ENCODE measurements at regions not wholly inside any gene's neighbourhood (a gene's known extent, or its start where the extent isn't known, plus 50 kb on each side); places are given as distances from the start of the nearest gene placed in this dataset.
A peak's percentile ranks its signal among the peaks of the same experiment; 100 is the strongest.

- no peaks in the 10 kb centered on the region for H3K27me3 Mint-ChIP-seq
- peaks cover 0 to 3% of the 10 kb centered on the region in 2 donors for H3K9me3 Mint-ChIP-seq
- no peak for DNase-seq
- H3K36me3 Mint-ChIP-seq, result no peaks in the 10 kb centered on the region
- no peak overlapping the region for H3K4me3 Mint-ChIP-seq
- no peak overlapping the region for H3K27ac Mint-ChIP-seq
- no peaks in the 10 kb centered on the region for H3K4me1 Mint-ChIP-seq
- ATAC-seq (replicated peaks), result no peak
Observed at GRCh38 chr7:41007811-41008210, 695.1 kb downstream of the INHBA start.

- no peaks in the 10 kb centered on the region for H3K4me1 Mint-ChIP-seq
- no peaks in the 10 kb centered on the region for H3K27me3 Mint-ChIP-seq
- DNase-seq, result no peak
- no peak overlapping the region for H3K4me3 Mint-ChIP-seq
- peaks cover 0 to 3% of the 10 kb centered on the region in 2 donors for H3K9me3 Mint-ChIP-seq
- no peak overlapping the region for H3K27ac Mint-ChIP-seq
- no peaks in the 10 kb centered on the region for H3K36me3 Mint-ChIP-seq
- no peak for ATAC-seq (replicated peaks)
Observed at GRCh38 chr7:41007351-41007751, 695.5 kb downstream of the INHBA start.

GRCh38 chr7:41006306-41006995 lies 696.4 kb downstream of the INHBA start:
- Mint-ChIP-seq H3K36me3 (no peaks in the 10 kb centered on the region), H3K4me1 (no peaks in the 10 kb centered on the region), H3K9me3 (peaks cover 0 to 3% of the 10 kb centered on the region in 2 donors), H3K4me3 (no peak overlapping the region), H3K27ac (no peak overlapping the region), H3K27me3 (no peaks in the 10 kb centered on the region)
- no peak for ATAC-seq (replicated peaks)
- DNase-seq, result no peak

GRCh38 chr7:41005374-41005901 lies 697.5 kb downstream of the INHBA start:
- no peaks in the 10 kb centered on the region for H3K4me1 Mint-ChIP-seq
- H3K36me3 Mint-ChIP-seq, result no peaks in the 10 kb centered on the region
- DNase-seq, result no peak
- H3K9me3 Mint-ChIP-seq, result peaks cover 0 to 6% of the 10 kb centered on the region in 2 donors
- H3K27ac Mint-ChIP-seq, result no peak overlapping the region
- no peak overlapping the region for H3K4me3 Mint-ChIP-seq
- H3K27me3 Mint-ChIP-seq, result no peaks in the 10 kb centered on the region
- ATAC-seq (replicated peaks), result no peak

GRCh38 chr7:41003977-41004376 lies 698.9 kb downstream of the INHBA start:
- no peak for DNase-seq
- Mint-ChIP-seq H3K27me3 (no peaks in the 10 kb centered on the region), H3K36me3 (no peaks in the 10 kb centered on the region), H3K9me3 (peaks cover 0 to 3% of the 10 kb centered on the region in 2 donors), H3K4me1 (no peaks in the 10 kb centered on the region), H3K4me3 (no peak overlapping the region), H3K27ac (no peak overlapping the region)
- no peak for ATAC-seq (replicated peaks)

- no peak overlapping the region for H3K4me3 Mint-ChIP-seq
Observed at GRCh38 chr7:41003611-41003940, 699.3 kb downstream of the INHBA start.

GRCh38 chr7:41002741-41003610 lies 699.9 kb downstream of the INHBA start:
- Mint-ChIP-seq H3K36me3 (no peaks in the 10 kb centered on the region), H3K9me3 (peaks cover 0 to 3% of the 10 kb centered on the region in 2 donors), H3K4me3 (no peak overlapping the region), H3K27me3 (no peaks in the 10 kb centered on the region), H3K4me1 (no peaks in the 10 kb centered on the region), H3K27ac (no peak overlapping the region)
- peak; percentile 4 for DNase-seq
- ATAC-seq (replicated peaks), result no peak

More at GRCh38 chr7:41003611-41003940, 699.3 kb downstream of the INHBA start:
- H3K36me3 Mint-ChIP-seq, result no peaks in the 10 kb centered on the region
- ATAC-seq (replicated peaks) (no peak), DNase-seq (no peak)
- no peaks in the 10 kb centered on the region for H3K4me1 Mint-ChIP-seq
- no peak overlapping the region for H3K27ac Mint-ChIP-seq
- H3K9me3 Mint-ChIP-seq, result peaks cover 0 to 3% of the 10 kb centered on the region in 2 donors
- no peaks in the 10 kb centered on the region for H3K27me3 Mint-ChIP-seq

- Mint-ChIP-seq H3K36me3 (no peaks in the 10 kb centered on the region), H3K4me3 (no peak overlapping the region)
- ATAC-seq (replicated peaks), result no peak
Observed at GRCh38 chr7:41000042-41000441, 702.8 kb downstream of the INHBA start.

GRCh38 chr7:40996233-40996677 lies 706.6 kb downstream of the INHBA start:
- no peak for ATAC-seq (replicated peaks)
- peaks cover 0 to 3% of the 10 kb centered on the region in 2 donors for H3K4me1 Mint-ChIP-seq
- no peaks in the 10 kb centered on the region for H3K36me3 Mint-ChIP-seq
- H3K4me3 Mint-ChIP-seq, result no peak overlapping the region
- no peak overlapping the region for H3K27ac Mint-ChIP-seq
- H3K27me3 Mint-ChIP-seq, result peaks cover 0 to 4% of the 10 kb centered on the region in 2 donors
- peaks cover 0 to 3% of the 10 kb centered on the region in 2 donors for H3K9me3 Mint-ChIP-seq
- DNase-seq, result no peak

More at GRCh38 chr7:41000042-41000441, 702.8 kb downstream of the INHBA start:
- Mint-ChIP-seq H3K4me1 (no peaks in the 10 kb centered on the region), H3K27me3 (peaks cover 0 to 4% of the 10 kb centered on the region in 2 donors), H3K27ac (no peak overlapping the region), H3K9me3 (peaks cover 0 to 3% of the 10 kb centered on the region in 2 donors)
- no peak for DNase-seq

- Mint-ChIP-seq H3K4me3 (no peak overlapping the region), H3K36me3 (no peaks in the 10 kb centered on the region), H3K27ac (no peak overlapping the region), H3K27me3 (peaks cover 0 to 6% of the 10 kb centered on the region in 2 donors), H3K9me3 (no peaks in the 10 kb centered on the region), H3K4me1 (peaks cover 0 to 3% of the 10 kb centered on the region in 2 donors)
- no peak for DNase-seq
- no peak for ATAC-seq (replicated peaks)
Observed at GRCh38 chr7:40990841-40991240, 712.0 kb downstream of the INHBA start.

- H3K27ac Mint-ChIP-seq, result no peak overlapping the region
- DNase-seq, result no peak
- H3K4me3 Mint-ChIP-seq, result no peak overlapping the region
- no peak for ATAC-seq (replicated peaks)
- peaks cover 0 to 6% of the 10 kb centered on the region in 2 donors for H3K27me3 Mint-ChIP-seq
- H3K9me3 Mint-ChIP-seq, result no peaks in the 10 kb centered on the region
- H3K36me3 Mint-ChIP-seq, result no peaks in the 10 kb centered on the region
- H3K4me1 Mint-ChIP-seq, result no peaks in the 10 kb centered on the region
Observed at GRCh38 chr7:40987571-40987970, 715.3 kb downstream of the INHBA start.

- Mint-ChIP-seq H3K9me3 (no peaks in the 10 kb centered on the region), H3K27ac (no peak overlapping the region), H3K4me3 (no peak overlapping the region), H3K27me3 (peaks cover 0 to 6% of the 10 kb centered on the region in 2 donors), H3K4me1 (no peaks in the 10 kb centered on the region), H3K36me3 (no peaks in the 10 kb centered on the region)
- DNase-seq, result no peak
- no peak for ATAC-seq (replicated peaks)
Observed at GRCh38 chr7:40986351-40986873, 716.5 kb downstream of the INHBA start.

GRCh38 chr7:40983111-40983510 lies 719.8 kb downstream of the INHBA start:
- no peak for DNase-seq
- Mint-ChIP-seq H3K36me3 (no peaks in the 10 kb centered on the region), H3K27ac (no peak overlapping the region)

GRCh38 chr7:40979296-40979695 lies 723.6 kb downstream of the INHBA start:
- DNase-seq, result no peak

More at GRCh38 chr7:40983111-40983510, 719.8 kb downstream of the INHBA start:
- peaks cover 0 to 6% of the 10 kb centered on the region in 2 donors for H3K27me3 Mint-ChIP-seq
- H3K4me1 Mint-ChIP-seq, result no peaks in the 10 kb centered on the region
- no peak overlapping the region for H3K4me3 Mint-ChIP-seq
- no peak for ATAC-seq (replicated peaks)
- peaks cover 0 to 3% of the 10 kb centered on the region in 2 donors for H3K9me3 Mint-ChIP-seq

More at GRCh38 chr7:40979296-40979695, 723.6 kb downstream of the INHBA start:
- peaks cover 0 to 3% of the 10 kb centered on the region in 2 donors for H3K9me3 Mint-ChIP-seq
- H3K4me1 Mint-ChIP-seq, result no peaks in the 10 kb centered on the region
- H3K27me3 Mint-ChIP-seq, result no peaks in the 10 kb centered on the region
- H3K27ac Mint-ChIP-seq, result no peak overlapping the region
- ATAC-seq (replicated peaks), result no peak
- H3K4me3 Mint-ChIP-seq, result no peak overlapping the region
- no peaks in the 10 kb centered on the region for H3K36me3 Mint-ChIP-seq

Data from stimulated activated naive B cell treated with anti-CD40 and anti-IgM and Interleukin-4, amounts not matched to agents 10 μg/mL and 1 μg/mL and 100 μg/mL, for 72 hours (primary cell).